NCI-H146 treated with DMSO at 0.1 percent for 48 hours (cell line): ENCODE measurements at regions not wholly inside any gene's neighbourhood (a gene's known extent, or its start where the extent isn't known, plus 50 kb on each side); places are given as distances from the start of the nearest gene placed in this dataset.

Source experiments
- DNase-seq: peaks from one replicate; lab custom pipeline; 2025; ENCODE audit not compliant: unreplicated experiment; lab: John Stamatoyannopoulos, UW

- no peak for DNase-seq
These were observed 408.5 kb upstream of the RAG2 start for GRCh38 chr11:37006563-37006962.

DNA sequence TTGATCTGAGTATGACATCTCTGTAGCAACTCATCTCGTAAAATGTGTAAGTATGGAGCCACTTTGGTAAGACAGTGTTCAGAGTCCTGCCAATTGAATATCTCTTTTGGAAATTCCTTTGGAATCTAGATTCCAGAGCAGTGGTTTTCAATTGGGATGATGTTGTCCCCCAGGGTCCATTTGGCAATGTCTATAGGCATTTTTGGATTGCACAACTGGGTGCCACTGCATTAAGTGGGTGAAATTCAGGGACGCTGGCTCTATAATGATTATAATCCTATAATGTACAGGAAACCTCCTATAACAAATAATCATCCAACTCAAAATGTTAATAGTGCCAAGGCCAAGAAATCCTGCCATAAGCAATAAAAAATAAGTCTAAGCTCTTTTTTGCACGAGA lies 404.8 kb upstream of the RAG2 start:
- no peak for DNase-seq

- no peak for DNase-seq
These were observed 399.6 kb upstream of the RAG2 start for GRCh38 chr11:36997656-36998055.

DNA sequence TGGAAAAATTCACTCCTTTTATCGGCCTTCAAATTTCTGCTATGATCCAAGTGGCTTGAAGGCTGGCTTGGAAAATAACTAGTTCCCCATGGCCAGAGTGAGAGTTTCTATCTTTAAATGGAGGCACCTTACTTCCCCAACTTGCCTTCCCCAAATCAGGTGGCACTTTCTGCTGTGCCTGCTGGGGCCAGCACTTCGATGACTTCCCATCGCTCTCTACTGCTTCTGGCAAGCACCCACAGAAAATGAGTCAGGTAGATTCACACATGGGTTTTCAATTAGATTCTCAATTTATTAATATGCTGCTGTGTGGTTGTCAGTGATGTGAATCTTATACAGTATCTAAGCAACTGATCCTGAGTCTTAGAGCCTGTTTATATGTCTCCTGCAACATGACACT lies 398.8 kb upstream of the RAG2 start:
- DNase-seq, result no peak

GRCh38 chr11:36994208-36994607 lies 396.2 kb upstream of the RAG2 start:
- DNase-seq, result no peak

- no peak for DNase-seq
These were observed 390.5 kb upstream of the RAG2 start for GRCh38 chr11:36988556-36988955.

DNA sequence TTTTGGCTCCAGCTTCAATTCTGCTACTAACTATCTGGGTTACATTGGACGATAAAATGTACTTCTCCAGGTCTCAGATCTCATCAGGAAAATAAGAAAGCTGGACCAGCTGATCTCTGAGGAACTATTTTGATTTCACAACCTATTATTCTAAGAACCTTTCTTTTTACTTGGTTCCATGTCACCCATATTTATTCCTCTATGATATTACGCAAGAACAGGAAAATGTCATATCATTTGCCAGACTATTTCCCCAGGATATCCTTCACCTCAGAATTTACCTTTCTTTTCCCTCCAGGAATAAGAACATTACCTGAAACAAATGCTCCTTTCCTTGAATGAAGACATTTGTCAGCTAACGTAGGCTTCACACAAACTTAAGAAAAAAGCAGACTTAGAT lies 387.5 kb upstream of the RAG2 start:
- no peak for DNase-seq

GRCh38 chr11:36976741-36977140 lies 378.7 kb upstream of the RAG2 start:
- DNase-seq, result no peak

- no peak for DNase-seq
These were observed 376.7 kb upstream of the RAG2 start for GRCh38 chr11:36974771-36975170.

DNA sequence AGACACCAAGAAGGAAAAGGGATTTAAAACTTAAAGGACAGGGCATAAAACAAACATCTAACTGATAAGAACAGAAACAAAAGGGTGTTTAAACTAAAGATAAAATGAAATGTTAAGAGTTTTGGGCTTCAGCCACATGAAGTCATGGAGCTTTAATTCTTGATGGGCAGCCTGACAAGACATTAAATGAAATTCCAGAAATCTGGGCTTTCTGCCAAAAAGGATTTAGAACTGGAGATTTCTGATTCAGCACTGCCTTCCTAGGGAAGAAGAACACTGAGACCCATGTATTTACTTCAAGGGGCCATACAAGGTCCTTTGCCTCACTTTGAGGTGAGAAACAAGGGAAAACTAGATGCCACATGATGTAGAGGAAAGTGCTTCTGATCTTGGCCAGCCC lies 355.9 kb upstream of the RAG2 start:
- no peak for DNase-seq

- DNase-seq, result no peak
These were observed 350.6 kb upstream of the RAG2 start for GRCh38 chr11:36948460-36949127.

DNA sequence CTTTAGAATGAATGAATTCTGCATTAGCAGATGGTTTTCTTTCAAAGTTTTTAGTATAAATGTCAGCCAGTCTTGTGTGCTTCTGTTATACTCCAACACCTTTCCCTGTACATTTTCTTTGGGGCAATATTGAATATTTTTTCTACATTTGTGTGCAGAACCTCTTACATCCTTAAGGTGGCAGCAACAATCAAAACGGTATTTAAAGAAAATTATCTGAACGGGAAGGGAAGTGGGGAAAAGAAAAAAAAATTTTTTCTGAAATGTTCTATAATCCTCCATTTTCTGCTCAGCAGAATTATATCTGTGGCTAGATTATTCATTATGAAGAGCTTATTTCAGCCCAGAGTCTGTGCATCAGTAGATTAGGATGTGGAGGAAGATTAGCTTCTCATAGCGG lies 347.3 kb upstream of the RAG2 start:
- no peak for DNase-seq

GRCh38 chr11:36933481-36933880 lies 335.4 kb upstream of the RAG2 start:
- no peak for DNase-seq

DNA sequence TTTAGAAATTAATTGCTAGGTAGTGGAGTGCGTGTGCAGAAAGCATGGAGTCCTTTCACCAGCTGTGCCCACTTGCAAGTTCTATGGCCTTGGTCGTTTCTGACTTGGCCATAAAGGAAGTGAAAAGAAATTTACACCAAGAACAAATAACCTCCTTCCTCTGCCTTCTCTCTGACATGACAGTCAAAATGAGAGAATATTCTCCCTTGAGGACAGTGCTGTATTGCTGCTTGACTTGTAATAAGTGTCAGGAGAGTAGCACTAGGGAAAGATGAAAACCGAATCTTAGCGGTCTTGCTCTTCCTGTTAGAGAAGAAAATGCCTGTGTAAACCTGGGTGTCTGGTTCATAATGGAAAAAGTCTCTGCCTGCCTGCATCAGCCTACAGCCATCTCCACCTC lies 333.1 kb upstream of the RAG2 start:
- no peak for DNase-seq

DNA sequence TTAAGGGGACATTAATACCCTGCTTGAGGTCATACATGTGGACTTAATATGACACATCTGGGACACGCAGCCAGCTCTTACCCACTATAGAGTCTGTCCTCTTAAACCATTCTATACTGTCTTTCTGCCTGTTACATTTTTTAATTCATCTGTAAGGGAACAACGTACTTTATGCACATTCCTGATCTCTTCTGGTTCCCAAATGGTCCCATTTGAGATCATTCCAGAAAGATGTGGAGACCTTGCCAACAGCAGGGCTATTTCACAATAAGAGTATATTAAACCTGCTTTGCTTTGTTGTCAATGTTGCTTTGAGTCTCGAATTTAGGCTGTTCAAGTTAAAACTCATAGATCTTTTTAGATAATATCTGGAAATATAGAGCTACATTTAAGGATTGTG lies 332.2 kb upstream of the RAG2 start:
- no peak for DNase-seq

DNA sequence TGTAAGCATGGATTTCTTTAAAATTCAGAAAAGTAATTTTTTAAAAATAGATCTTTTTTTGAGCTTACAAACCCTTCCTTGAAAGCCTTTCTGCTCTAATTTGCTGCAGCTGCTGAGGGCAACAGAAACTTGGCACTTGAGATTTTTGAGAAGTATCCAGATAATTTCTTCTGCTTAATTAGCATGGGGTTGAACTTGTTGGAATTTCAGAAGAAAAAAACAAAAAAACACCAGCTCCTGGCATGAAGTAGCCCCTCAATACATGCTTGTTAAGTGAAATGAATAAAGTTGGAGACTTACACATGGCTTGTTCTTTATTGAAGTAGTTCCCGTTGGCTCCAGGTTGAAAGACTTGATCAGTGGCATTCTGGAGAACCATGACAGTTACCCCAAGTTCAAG lies 331.4 kb upstream of the RAG2 start:
- DNase-seq, result no peak

- no peak for DNase-seq
These were observed 330.6 kb upstream of the RAG2 start for GRCh38 chr11:36928621-36929020.

DNA sequence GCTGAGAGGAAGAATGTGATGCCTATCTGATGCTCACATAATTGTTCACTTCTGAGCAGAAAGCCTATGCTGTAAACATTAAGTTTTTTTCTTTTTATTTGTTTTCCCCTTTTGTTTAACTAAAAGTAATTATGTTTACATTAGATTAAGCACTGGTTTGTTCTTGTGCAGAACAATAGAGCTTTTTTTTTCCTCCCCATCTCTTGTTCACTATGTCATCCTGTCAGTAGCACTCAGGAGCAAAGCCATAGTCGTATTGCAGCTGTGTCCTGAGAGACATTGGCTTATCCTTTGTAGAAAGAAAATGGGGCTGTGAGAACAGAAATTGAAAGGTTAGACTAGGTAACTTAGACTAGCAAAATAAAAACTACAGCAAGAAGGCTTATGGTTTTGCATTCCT lies 301.8 kb upstream of the RAG2 start:
- DNase-seq, result no peak

- DNase-seq, result no peak
These were observed 292.8 kb upstream of the RAG2 start for GRCh38 chr11:36890841-36891240.

DNA sequence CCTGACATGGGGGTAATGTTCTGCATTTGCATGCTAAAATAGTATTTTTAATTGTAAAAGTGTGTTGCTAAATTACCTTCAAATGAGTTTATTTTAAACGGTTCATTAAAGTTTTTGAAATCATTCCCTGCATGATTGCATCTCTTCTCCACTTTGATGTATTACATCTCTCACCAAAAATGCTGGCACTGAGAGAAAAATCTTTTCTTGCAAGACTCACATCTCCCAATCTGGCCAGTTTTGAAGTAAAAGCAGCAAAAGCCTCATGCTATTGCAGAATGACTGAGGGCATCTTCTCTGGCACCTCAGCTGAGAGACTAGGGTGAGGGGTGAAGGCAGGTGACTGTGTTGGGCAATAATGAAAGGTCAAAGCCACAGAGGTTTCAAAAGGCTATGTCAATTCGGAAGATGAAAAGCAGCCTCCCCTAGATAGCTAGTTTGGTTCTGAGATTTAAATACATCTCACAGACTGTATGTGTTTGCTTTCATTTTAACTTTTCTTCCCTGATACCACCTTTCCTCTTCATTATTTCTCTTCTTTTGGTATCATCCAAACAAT lies 292.2 kb upstream of the RAG2 start:
- no peak for DNase-seq

GRCh38 chr11:36885154-36885553 lies 287.1 kb upstream of the RAG2 start:
- DNase-seq, result no peak

DNA sequence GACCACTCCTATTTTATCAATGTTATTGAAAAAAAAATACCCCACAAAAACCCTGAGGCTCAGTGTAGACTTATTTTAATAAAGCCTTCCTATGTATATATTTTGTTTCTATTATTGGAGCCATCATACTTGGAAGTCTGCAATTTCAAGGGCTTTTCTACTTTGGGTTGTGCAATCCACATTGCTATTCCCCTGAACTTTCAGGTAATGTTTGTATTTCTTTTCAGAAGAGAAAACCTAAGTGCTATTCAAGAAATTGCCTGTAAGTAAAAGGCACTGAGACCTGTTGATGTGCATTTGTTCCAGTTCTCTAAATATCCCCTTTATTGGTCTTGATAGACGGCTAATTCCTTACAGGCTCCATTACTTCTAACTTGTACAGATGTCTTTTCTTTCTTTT lies 280.7 kb upstream of the RAG2 start:
- no peak for DNase-seq

GRCh38 chr11:36877149-36877548 lies 279.1 kb upstream of the RAG2 start:
- DNase-seq, result no peak
